ENCODE measurements at regions not wholly inside any gene's neighbourhood (a gene's known extent, or its start where the extent isn't known, plus 50 kb on each side); places are given as distances from the start of the nearest gene placed in this dataset.

- no peaks in the 10 kb centered on the region for H3K4me1 ChIP-seq (ENCODE audit: control insufficient read depth, insufficient read depth, low read length, unreplicated experiment)
- H2AFZ ChIP-seq (ENCODE audit: low read length, unreplicated experiment), result no peak overlapping the region
- no peak overlapping the region for H3K27ac ChIP-seq (ENCODE audit: low read depth, low read length)
- H3K79me2 ChIP-seq (ENCODE audit: control insufficient read depth, insufficient read depth, low read length, unreplicated experiment), result no peaks in the 10 kb centered on the region
- no peaks in the 10 kb centered on the region for H3K36me3 ChIP-seq (ENCODE audit: insufficient read depth, low read length)
- H3K4me3 ChIP-seq (ENCODE audit: low read depth, low read length), result no peak overlapping the region
- H3K27me3 ChIP-seq (ENCODE audit: insufficient read depth, low read length), result no peaks in the 10 kb centered on the region
Observed at GRCh38 chr2:128544321-128545037, 225.8 kb upstream of the HS6ST1 start.

GRCh38 chr2:128545085-128545484 is 226.4 kb upstream of the HS6ST1 start:
- Histone ChIP-seq H3K27me3 (ENCODE audit: insufficient read depth, low read length) (no peaks in the 10 kb centered on the region), H3K79me2 (ENCODE audit: control insufficient read depth, insufficient read depth, low read length, unreplicated experiment) (no peaks in the 10 kb centered on the region), H2AFZ (ENCODE audit: low read length, unreplicated experiment) (no peak overlapping the region), H3K27ac (ENCODE audit: low read depth, low read length) (no peak overlapping the region), H3K36me3 (ENCODE audit: insufficient read depth, low read length) (no peaks in the 10 kb centered on the region), H3K4me1 (ENCODE audit: control insufficient read depth, insufficient read depth, low read length, unreplicated experiment) (no peaks in the 10 kb centered on the region), H3K4me3 (ENCODE audit: low read depth, low read length) (no peak overlapping the region)

GRCh38 chr2:128545829-128546228 is 227.2 kb upstream of the HS6ST1 start:
- no peak overlapping the region for H2AFZ ChIP-seq (ENCODE audit: low read length, unreplicated experiment)
- no peaks in the 10 kb centered on the region for H3K79me2 ChIP-seq (ENCODE audit: control insufficient read depth, insufficient read depth, low read length, unreplicated experiment)
- H3K27me3 ChIP-seq (ENCODE audit: insufficient read depth, low read length), result no peaks in the 10 kb centered on the region
- H3K36me3 ChIP-seq (ENCODE audit: insufficient read depth, low read length), result no peaks in the 10 kb centered on the region
- H3K27ac ChIP-seq (ENCODE audit: low read depth, low read length), result no peak overlapping the region
- H3K4me1 ChIP-seq (ENCODE audit: control insufficient read depth, insufficient read depth, low read length, unreplicated experiment), result no peaks in the 10 kb centered on the region
- H3K4me3 ChIP-seq (ENCODE audit: low read depth, low read length), result no peak overlapping the region

- Histone ChIP-seq H3K36me3 (ENCODE audit: insufficient read depth, low read length) (no peaks in the 10 kb centered on the region), H3K27me3 (ENCODE audit: insufficient read depth, low read length) (no peaks in the 10 kb centered on the region), H3K79me2 (ENCODE audit: control insufficient read depth, insufficient read depth, low read length, unreplicated experiment) (no peaks in the 10 kb centered on the region), H3K4me1 (ENCODE audit: control insufficient read depth, insufficient read depth, low read length, unreplicated experiment) (no peaks in the 10 kb centered on the region), H2AFZ (ENCODE audit: low read length, unreplicated experiment) (no peak overlapping the region), H3K27ac (ENCODE audit: low read depth, low read length) (no peak overlapping the region), H3K4me3 (ENCODE audit: low read depth, low read length) (no peak overlapping the region)
Observed at GRCh38 chr2:128547667-128548066, 229.0 kb upstream of the HS6ST1 start.

GRCh38 chr2:128548461-128548891 is 229.8 kb upstream of the HS6ST1 start:
- Histone ChIP-seq H3K4me3 (ENCODE audit: low read depth, low read length) (no peak overlapping the region), H3K79me2 (ENCODE audit: control insufficient read depth, insufficient read depth, low read length, unreplicated experiment) (no peaks in the 10 kb centered on the region), H3K4me1 (ENCODE audit: control insufficient read depth, insufficient read depth, low read length, unreplicated experiment) (no peaks in the 10 kb centered on the region), H3K36me3 (ENCODE audit: insufficient read depth, low read length) (no peaks in the 10 kb centered on the region), H3K27ac (ENCODE audit: low read depth, low read length) (no peak overlapping the region), H2AFZ (ENCODE audit: low read length, unreplicated experiment) (no peak overlapping the region), H3K27me3 (ENCODE audit: insufficient read depth, low read length) (no peaks in the 10 kb centered on the region)

GRCh38 chr2:128549094-128549493 is 230.4 kb upstream of the HS6ST1 start:
- no peak overlapping the region for H3K27ac ChIP-seq (ENCODE audit: low read depth, low read length)
- H3K4me1 ChIP-seq (ENCODE audit: control insufficient read depth, insufficient read depth, low read length, unreplicated experiment), result no peaks in the 10 kb centered on the region
- H3K36me3 ChIP-seq (ENCODE audit: insufficient read depth, low read length), result no peaks in the 10 kb centered on the region
- H3K4me3 ChIP-seq (ENCODE audit: low read depth, low read length), result no peak overlapping the region
- H3K27me3 ChIP-seq (ENCODE audit: insufficient read depth, low read length), result no peaks in the 10 kb centered on the region
- H3K79me2 ChIP-seq (ENCODE audit: control insufficient read depth, insufficient read depth, low read length, unreplicated experiment), result no peaks in the 10 kb centered on the region
- no peak overlapping the region for H2AFZ ChIP-seq (ENCODE audit: low read length, unreplicated experiment)

GRCh38 chr2:128549646-128550260 is 231.1 kb upstream of the HS6ST1 start:
- H3K27me3 ChIP-seq (ENCODE audit: insufficient read depth, low read length), result no peaks in the 10 kb centered on the region
- no peaks in the 10 kb centered on the region for H3K79me2 ChIP-seq (ENCODE audit: control insufficient read depth, insufficient read depth, low read length, unreplicated experiment)
- H3K27ac ChIP-seq (ENCODE audit: low read depth, low read length), result no peak overlapping the region
- no peaks in the 10 kb centered on the region for H3K36me3 ChIP-seq (ENCODE audit: insufficient read depth, low read length)
- H3K4me3 ChIP-seq (ENCODE audit: low read depth, low read length), result no peak overlapping the region
- H2AFZ ChIP-seq (ENCODE audit: low read length, unreplicated experiment), result no peak overlapping the region
- H3K4me1 ChIP-seq (ENCODE audit: control insufficient read depth, insufficient read depth, low read length, unreplicated experiment), result no peaks in the 10 kb centered on the region

- Histone ChIP-seq H2AFZ (ENCODE audit: low read length, unreplicated experiment) (no peak overlapping the region), H3K27me3 (ENCODE audit: insufficient read depth, low read length) (no peaks in the 10 kb centered on the region), H3K4me3 (ENCODE audit: low read depth, low read length) (no peak overlapping the region), H3K36me3 (ENCODE audit: insufficient read depth, low read length) (no peaks in the 10 kb centered on the region), H3K4me1 (ENCODE audit: control insufficient read depth, insufficient read depth, low read length, unreplicated experiment) (no peaks in the 10 kb centered on the region), H3K79me2 (ENCODE audit: control insufficient read depth, insufficient read depth, low read length, unreplicated experiment) (no peaks in the 10 kb centered on the region), H3K27ac (ENCODE audit: low read depth, low read length) (no peak overlapping the region)
Observed at GRCh38 chr2:128550389-128550788, 231.7 kb upstream of the HS6ST1 start.

GRCh38 chr2:128550801-128551416 is 232.2 kb upstream of the HS6ST1 start:
- no peaks in the 10 kb centered on the region for H3K79me2 ChIP-seq (ENCODE audit: control insufficient read depth, insufficient read depth, low read length, unreplicated experiment)
- no peak overlapping the region for H3K27ac ChIP-seq (ENCODE audit: low read depth, low read length)
- no peak overlapping the region for H2AFZ ChIP-seq (ENCODE audit: low read length, unreplicated experiment)
- H3K4me3 ChIP-seq (ENCODE audit: low read depth, low read length), result no peak overlapping the region
- H3K4me1 ChIP-seq (ENCODE audit: control insufficient read depth, insufficient read depth, low read length, unreplicated experiment), result no peaks in the 10 kb centered on the region
- H3K36me3 ChIP-seq (ENCODE audit: insufficient read depth, low read length), result no peaks in the 10 kb centered on the region
- H3K27me3 ChIP-seq (ENCODE audit: insufficient read depth, low read length), result no peaks in the 10 kb centered on the region

GRCh38 chr2:128551435-128551834 is 232.8 kb upstream of the HS6ST1 start:
- no peak overlapping the region for H3K4me3 ChIP-seq (ENCODE audit: low read depth, low read length)
- H3K27ac ChIP-seq (ENCODE audit: low read depth, low read length), result no peak overlapping the region
- no peaks in the 10 kb centered on the region for H3K79me2 ChIP-seq (ENCODE audit: control insufficient read depth, insufficient read depth, low read length, unreplicated experiment)
- no peaks in the 10 kb centered on the region for H3K4me1 ChIP-seq (ENCODE audit: control insufficient read depth, insufficient read depth, low read length, unreplicated experiment)
- H3K27me3 ChIP-seq (ENCODE audit: insufficient read depth, low read length), result no peaks in the 10 kb centered on the region
- H2AFZ ChIP-seq (ENCODE audit: low read length, unreplicated experiment), result no peak overlapping the region
- H3K36me3 ChIP-seq (ENCODE audit: insufficient read depth, low read length), result no peaks in the 10 kb centered on the region
